COLO668 (cell line): ENCODE measurements at regions not wholly inside any gene's neighbourhood (a gene's known extent, or its start where the extent isn't known, plus 50 kb on each side); places are given as distances from the start of the nearest gene placed in this dataset.
A peak's percentile ranks its signal among the peaks of the same experiment; 100 is the strongest.

ENCODE experiments used
- DNase-seq: peaks from one replicate; lab custom pipeline; 2025; ENCODE audit not compliant: unreplicated experiment; lab: John Stamatoyannopoulos, UW

- DNase-seq = no peak
Observed at GRCh38 chr5:141778683-141779082, 96.7 kb upstream of the ARAP3 start.

- DNase-seq = no peak
Observed at GRCh38 chr5:141778206-141778605, 96.2 kb upstream of the ARAP3 start.

- DNase-seq = no peak
Observed at GRCh38 chr5:141777711-141778110, 95.7 kb upstream of the ARAP3 start.

GRCh38 chr5:141777130-141777529, 95.1 kb upstream of the ARAP3 start:
- DNase-seq = no peak

GRCh38 chr5:141773779-141774562, 91.9 kb upstream of the ARAP3 start:
- no peak for DNase-seq

- no peak for DNase-seq
Observed at GRCh38 chr5:141772281-141772680, 90.3 kb upstream of the ARAP3 start.

- no peak for DNase-seq
Observed at GRCh38 chr5:141771562-141771961, 89.5 kb upstream of the ARAP3 start.

GRCh38 chr5:141771031-141771430, 89.0 kb upstream of the ARAP3 start:
- DNase-seq = no peak

- no peak for DNase-seq
Observed at GRCh38 chr5:141769671-141770070, 87.6 kb upstream of the ARAP3 start.

GRCh38 chr5:141767671-141768070, 85.6 kb upstream of the ARAP3 start:
- DNase-seq = no peak

- DNase-seq = no peak
Observed at GRCh38 chr5:141765896-141766551, 84.0 kb upstream of the ARAP3 start.

- no peak for DNase-seq
Observed at GRCh38 chr5:141763541-141763940, 81.5 kb upstream of the ARAP3 start.

GRCh38 chr5:141762790-141763368, 80.8 kb upstream of the ARAP3 start:
- DNase-seq = no peak

GRCh38 chr5:141762316-141762715, 80.3 kb upstream of the ARAP3 start:
- no peak for DNase-seq

- no peak for DNase-seq
Observed at GRCh38 chr5:141760753-141761152, 78.7 kb upstream of the ARAP3 start.

GRCh38 chr5:141760193-141760592, 78.2 kb upstream of the ARAP3 start:
- DNase-seq = peak; percentile 1

- DNase-seq = peak; percentile 37
Observed at GRCh38 chr5:141758310-141758998, 76.4 kb upstream of the ARAP3 start.

- DNase-seq = peak; percentile 3
Observed at GRCh38 chr5:141757402-141757801, 75.4 kb upstream of the ARAP3 start.

GRCh38 chr5:141756196-141756595, 74.2 kb upstream of the ARAP3 start:
- no peak for DNase-seq

GRCh38 chr5:141753971-141754713, 72.1 kb upstream of the ARAP3 start:
- DNase-seq = no peak
